HG02642 (cell line): ENCODE measurements at regions not wholly inside any gene's neighbourhood (a gene's known extent, or its start where the extent isn't known, plus 50 kb on each side); places are given as distances from the start of the nearest gene placed in this dataset.

Source experiments
- ATAC-seq: cut with Tn5 transposase; IDR thresholded peaks from one replicate; pipeline ENCODE4 v1.9.1; 2021; ENCODE audit warnings: mild to moderate bottlenecking; ENCODE audit not compliant: unreplicated experiment, poor library complexity

GRCh38 chr9:121598965-121599871 is 52.2 kb upstream of the DAB2IP start:
- ATAC-seq, result no peak

GRCh38 chr9:121599872-121600585 is 51.4 kb upstream of the DAB2IP start:
- ATAC-seq, result no peak

- ATAC-seq, result no peak
Measured at GRCh38 chr9:121601194-121601593, 50.2 kb upstream of the DAB2IP start.
